MM.1S (cell line): ENCODE measurements at regions not wholly inside any gene's neighbourhood (a gene's known extent, or its start where the extent isn't known, plus 50 kb on each side); places are given as distances from the start of the nearest gene placed in this dataset.

Experiments used
- EZH2 ChIP-seq: fragments of 300-600 bp; sonication (generic); optimal IDR thresholded peaks from 2 replicates; pipeline ENCODE3; 2017; ENCODE audit warnings: low read depth, mild to moderate bottlenecking, antibody characterized with exemption, low read length, mixed read lengths
- EZH2phosphoT487 ChIP-seq: fragments of 300-600 bp; sonication (generic); IDR thresholded peaks from 2 replicates; pipeline ENCODE4 v1.6.1; 2018; ENCODE audit warnings: antibody characterized with exemption, low read length
- TF ChIP-seq, protein P1 (sequence below): fragments of 300-600 bp; sonication (generic); IDR thresholded peaks from 2 replicates; pipeline ENCODE4 v1.5.1; 2016; ENCODE audit warnings: antibody characterized with exemption, low read length, mixed read lengths

DNA sequence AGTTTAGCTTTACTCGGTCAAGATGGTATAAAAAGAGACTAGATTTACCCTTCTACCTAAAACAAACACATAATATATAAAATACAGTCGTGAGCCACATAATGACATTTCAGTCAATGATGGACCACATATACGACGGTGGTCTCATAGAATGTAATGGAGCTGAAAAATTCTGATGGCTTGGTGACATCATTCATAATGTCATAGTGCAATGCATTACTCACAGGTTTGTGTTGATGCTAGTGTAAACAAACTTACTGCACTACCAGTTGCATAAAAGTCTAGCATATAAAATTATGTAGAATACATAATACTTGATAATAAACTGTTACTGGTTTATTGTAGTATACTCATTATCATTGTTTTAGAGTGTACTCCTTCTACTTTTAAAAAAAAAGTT lies 115.9 kb upstream of the GDNF start:
- TF ChIP-seq, protein P1, sequence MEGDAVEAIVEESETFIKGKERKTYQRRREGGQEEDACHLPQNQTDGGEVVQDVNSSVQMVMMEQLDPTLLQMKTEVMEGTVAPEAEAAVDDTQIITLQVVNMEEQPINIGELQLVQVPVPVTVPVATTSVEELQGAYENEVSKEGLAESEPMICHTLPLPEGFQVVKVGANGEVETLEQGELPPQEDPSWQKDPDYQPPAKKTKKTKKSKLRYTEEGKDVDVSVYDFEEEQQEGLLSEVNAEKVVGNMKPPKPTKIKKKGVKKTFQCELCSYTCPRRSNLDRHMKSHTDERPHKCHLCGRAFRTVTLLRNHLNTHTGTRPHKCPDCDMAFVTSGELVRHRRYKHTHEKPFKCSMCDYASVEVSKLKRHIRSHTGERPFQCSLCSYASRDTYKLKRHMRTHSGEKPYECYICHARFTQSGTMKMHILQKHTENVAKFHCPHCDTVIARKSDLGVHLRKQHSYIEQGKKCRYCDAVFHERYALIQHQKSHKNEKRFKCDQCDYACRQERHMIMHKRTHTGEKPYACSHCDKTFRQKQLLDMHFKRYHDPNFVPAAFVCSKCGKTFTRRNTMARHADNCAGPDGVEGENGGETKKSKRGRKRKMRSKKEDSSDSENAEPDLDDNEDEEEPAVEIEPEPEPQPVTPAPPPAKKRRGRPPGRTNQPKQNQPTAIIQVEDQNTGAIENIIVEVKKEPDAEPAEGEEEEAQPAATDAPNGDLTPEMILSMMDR: no peak
- TF ChIP-seq EZH2: no peak
- no peak for TF ChIP-seq EZH2phosphoT487
